PC-9 (cell line): ENCODE measurements at regions not wholly inside any gene's neighbourhood (a gene's known extent, or its start where the extent isn't known, plus 50 kb on each side); places are given as distances from the start of the nearest gene placed in this dataset.

ENCODE experiments used
- BruUV-seq: library from RNA; stranded (reverse); fragments of 400-500 nt; replicated peaks from 2 replicates; lab custom pipeline; 2021; lab: Mats Ljungman, UMichigan
- CTCF ChIA-PET: fragments of 300-600 bp; sonication (Branson Sonifier 250); formaldehyde crosslinking; loops from one replicate; lab custom pipeline; 2022; ENCODE audit warnings: antibody characterized with exemption; lab: Charles Lee
- POLR2A ChIA-PET: fragments of 300-600 bp; sonication (Branson Sonifier 250); formaldehyde crosslinking; loops from one replicate; lab custom pipeline; 2022; ENCODE audit warnings: antibody characterized with exemption; ENCODE audit not compliant: unreplicated experiment; lab: Charles Lee
- DNase-seq, 2 experiments: peaks; one replicate each; pipeline versions ENCODE4 v3.0.0 to v3.0.0-alpha.2; 2015 to 2022; ENCODE audit warnings: mixed read lengths in 1 of 2
- H2AFZ ChIP-seq: fragments of 200-600 bp; sonication (generic); 2 replicates; pipeline ENCODE4 v1.8.1; 2017; ENCODE audit warnings: antibody characterized with exemption
- H3F3A ChIP-seq: fragments of 200-600 bp; sonication (generic); 2 replicates; pipeline ENCODE4 v1.8.1; 2017; ENCODE audit warnings: antibody characterized with exemption, mild to moderate bottlenecking, low read depth; ENCODE audit not compliant: insufficient read depth
- H3K27ac ChIP-seq: fragments of 200-600 bp; sonication (generic); 2 replicates; pipeline ENCODE4 v1.6.1; 2016; ENCODE audit warnings: mixed run types
- H3K27me3 ChIP-seq: fragments of 200-600 bp; sonication (generic); 2 replicates; pipeline ENCODE4 v1.6.1; 2016; ENCODE audit warnings: low read depth, mixed run types; ENCODE audit not compliant: insufficient read depth
- H3K36me3 ChIP-seq: fragments of 200-600 bp; sonication (generic); 2 replicates; pipeline ENCODE4 v1.6.1; 2016; ENCODE audit warnings: low read depth, mixed run types
- H3K4me1 ChIP-seq: fragments of 200-600 bp; sonication (generic); replicated peaks from 2 replicates; pipeline ENCODE4 v1.6.1; 2016; ENCODE audit warnings: mixed run types; ENCODE audit not compliant: insufficient read depth
- H3K4me2 ChIP-seq: fragments of 200-600 bp; sonication (generic); 2 replicates; pipeline ENCODE4 v1.6.1; 2017; ENCODE audit warnings: mixed run types
- H3K4me3 ChIP-seq: fragments of 200-600 bp; sonication (generic); 2 replicates; pipeline ENCODE4 v1.6.1; 2016; ENCODE audit warnings: mixed run types
- H3K79me2 ChIP-seq: fragments of 200-600 bp; sonication (generic); 2 replicates; pipeline ENCODE4 v1.6.1; 2017; ENCODE audit warnings: low read depth, mixed run types
- H3K9me2 ChIP-seq: fragments of 200-600 bp; sonication (generic); 2 replicates; pipeline ENCODE4 v1.8.1; 2017; ENCODE audit warnings: mild to moderate bottlenecking; ENCODE audit not compliant: insufficient read depth
- H3K9me3 ChIP-seq: fragments of 200-600 bp; sonication (generic); 2 replicates; pipeline ENCODE4 v1.8.1; 2016; ENCODE audit warnings: low read depth; ENCODE audit not compliant: insufficient read depth
- H4K20me1 ChIP-seq: fragments of 200-600 bp; sonication (generic); 2 replicates; pipeline ENCODE4 v1.8.1; 2017; ENCODE audit not compliant: insufficient read depth
- EZH2 ChIP-seq: fragments of 200-600 bp; sonication (generic); IDR thresholded peaks from 2 replicates; pipeline ENCODE4 v1.8.0; 2017; ENCODE audit warnings: antibody characterized with exemption, low read depth
- intact Hi-C: fragments of 100-400 bp; cut with micrococcal nuclease; formaldehyde crosslinking; loops from one replicate; pipeline ENCODE4 v1.10.0; 2022; ENCODE audit not compliant: unreplicated experiment
- TF ChIP-seq, protein P1 (sequence below): fragments of 200-600 bp; sonication (generic); conservative IDR thresholded peaks from 2 replicates; pipeline ENCODE4 v1.6.1; 2017; ENCODE audit warnings: mixed run types, antibody characterized with exemption, mild to moderate bottlenecking, moderate library complexity

DNA sequence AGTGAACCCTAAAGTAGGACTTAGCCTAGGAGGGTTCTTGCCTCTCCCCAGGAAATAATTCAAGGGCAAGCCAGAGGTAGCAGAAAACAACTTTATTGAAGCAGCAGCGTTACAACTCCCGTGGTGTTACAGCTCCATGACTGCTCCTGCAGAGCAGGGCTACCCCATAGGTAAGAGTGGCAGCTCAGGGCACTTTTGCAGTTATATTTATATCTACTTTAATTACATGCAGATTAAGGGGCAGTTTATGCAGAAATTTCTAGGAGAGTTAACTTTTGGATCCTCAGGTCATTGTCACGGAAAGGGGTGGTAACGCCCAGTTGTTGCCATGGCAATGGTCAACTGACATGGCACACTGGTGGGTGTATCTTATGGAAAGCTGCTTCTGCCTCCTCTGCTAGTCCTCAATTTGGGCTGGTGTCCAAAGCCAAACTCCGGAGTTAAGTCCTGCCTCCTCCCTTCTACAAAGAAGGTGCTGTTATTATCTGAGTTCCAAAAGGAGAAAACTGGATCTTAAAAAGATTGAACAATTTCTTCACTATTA lies 1413.0 kb downstream of the DSC3 start:
- Histone ChIP-seq H3K4me2 (no peak overlapping the region), H3F3A (no peaks in the 10 kb centered on the region), H3K27ac (no peak overlapping the region), H3K4me3 (no peak overlapping the region), H3K79me2 (no peaks in the 10 kb centered on the region), H3K9me2 (no peaks in the 10 kb centered on the region), H3K36me3 (no peaks in the 10 kb centered on the region), H3K27me3 (no peaks in the 10 kb centered on the region), H3K9me3 (no peaks in the 10 kb centered on the region), H2AFZ (no peak overlapping the region), H4K20me1 (no peaks in the 10 kb centered on the region), H3K4me1 (no peaks in the 10 kb centered on the region)
- intact Hi-C loops: no loop called here
- TF ChIP-seq, protein P1, sequence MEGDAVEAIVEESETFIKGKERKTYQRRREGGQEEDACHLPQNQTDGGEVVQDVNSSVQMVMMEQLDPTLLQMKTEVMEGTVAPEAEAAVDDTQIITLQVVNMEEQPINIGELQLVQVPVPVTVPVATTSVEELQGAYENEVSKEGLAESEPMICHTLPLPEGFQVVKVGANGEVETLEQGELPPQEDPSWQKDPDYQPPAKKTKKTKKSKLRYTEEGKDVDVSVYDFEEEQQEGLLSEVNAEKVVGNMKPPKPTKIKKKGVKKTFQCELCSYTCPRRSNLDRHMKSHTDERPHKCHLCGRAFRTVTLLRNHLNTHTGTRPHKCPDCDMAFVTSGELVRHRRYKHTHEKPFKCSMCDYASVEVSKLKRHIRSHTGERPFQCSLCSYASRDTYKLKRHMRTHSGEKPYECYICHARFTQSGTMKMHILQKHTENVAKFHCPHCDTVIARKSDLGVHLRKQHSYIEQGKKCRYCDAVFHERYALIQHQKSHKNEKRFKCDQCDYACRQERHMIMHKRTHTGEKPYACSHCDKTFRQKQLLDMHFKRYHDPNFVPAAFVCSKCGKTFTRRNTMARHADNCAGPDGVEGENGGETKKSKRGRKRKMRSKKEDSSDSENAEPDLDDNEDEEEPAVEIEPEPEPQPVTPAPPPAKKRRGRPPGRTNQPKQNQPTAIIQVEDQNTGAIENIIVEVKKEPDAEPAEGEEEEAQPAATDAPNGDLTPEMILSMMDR: no peak
- TF ChIP-seq EZH2: no peak
- BruUV-seq: no TSS peak
- no peak for DNase-seq
- ChIA-PET CTCF (no interaction called here), POLR2A (no interaction called here)

DNA sequence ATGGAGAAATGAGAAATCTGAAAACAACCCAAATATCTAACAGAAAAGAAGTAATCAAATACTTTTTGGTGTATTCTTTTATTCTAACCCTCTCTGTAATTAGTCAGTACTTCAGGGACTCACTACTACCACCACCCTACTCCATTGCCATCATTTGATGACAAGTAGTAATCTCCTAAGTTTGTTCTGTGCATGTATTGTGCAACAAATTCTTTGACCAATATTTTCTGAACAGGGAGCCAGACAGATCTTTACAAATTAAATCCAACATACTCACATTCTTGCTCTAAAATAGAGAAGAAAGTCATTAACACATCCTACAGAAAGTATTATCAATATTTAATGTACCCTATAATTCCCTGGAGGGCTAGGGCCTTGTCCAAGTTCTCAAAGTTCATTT lies 1416.4 kb downstream of the DSC3 start:
- Histone ChIP-seq H3K27me3 (no peaks in the 10 kb centered on the region), H3K36me3 (no peaks in the 10 kb centered on the region), H3K4me1 (no peaks in the 10 kb centered on the region), H3K4me3 (no peak overlapping the region), H3K9me3 (no peaks in the 10 kb centered on the region), H3K79me2 (no peaks in the 10 kb centered on the region), H3K27ac (no peak overlapping the region), H3K9me2 (no peaks in the 10 kb centered on the region), H3K4me2 (no peak overlapping the region), H3F3A (no peaks in the 10 kb centered on the region), H2AFZ (no peak overlapping the region), H4K20me1 (no peaks in the 10 kb centered on the region)
- CTCF ChIA-PET: no interaction called here
- no peak for DNase-seq
- no peak for TF ChIP-seq EZH2
- TF ChIP-seq, protein P1: no peak
- no TSS peak for BruUV-seq
- intact Hi-C loops: no loop called here
- POLR2A ChIA-PET: no interaction called here

DNA sequence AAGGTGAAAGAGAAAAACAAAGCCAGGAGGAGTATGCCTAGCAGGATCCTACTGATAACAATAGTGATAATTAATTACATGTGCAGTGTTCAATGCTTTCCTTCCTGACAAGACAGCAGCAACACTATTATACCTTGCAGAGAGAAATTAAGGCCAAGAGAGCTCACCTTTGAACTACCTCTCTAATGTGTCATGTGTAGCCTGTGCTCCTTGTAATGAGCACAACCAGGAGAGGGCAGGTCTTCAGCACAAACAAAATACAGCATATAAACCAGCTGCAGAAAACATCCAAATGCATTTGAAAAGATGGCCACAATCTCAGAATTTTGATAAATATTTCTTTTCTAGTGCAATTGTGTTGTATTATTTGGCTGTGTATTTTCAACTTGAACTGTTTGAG lies 1425.7 kb downstream of the DSC3 start:
- no peak overlapping the region for H3K4me3 ChIP-seq
- H4K20me1 ChIP-seq: no peaks in the 10 kb centered on the region
- intact Hi-C loops: no loop called here
- TF ChIP-seq EZH2: no peak
- TF ChIP-seq, protein P1: no peak
- no peak for DNase-seq
- no peaks in the 10 kb centered on the region for H3K27me3 ChIP-seq
- H3K9me3 ChIP-seq: no peaks in the 10 kb centered on the region
- no TSS peak for BruUV-seq
- H3K4me2 ChIP-seq: no peak overlapping the region
- H3K36me3 ChIP-seq: no peaks in the 10 kb centered on the region
- ChIA-PET CTCF (no interaction called here), POLR2A (no interaction called here)
- no peak overlapping the region for H3K27ac ChIP-seq
- no peak overlapping the region for H2AFZ ChIP-seq
- no peaks in the 10 kb centered on the region for H3K79me2 ChIP-seq
- H3K9me2 ChIP-seq: no peaks in the 10 kb centered on the region
- no peaks in the 10 kb centered on the region for H3F3A ChIP-seq
- H3K4me1 ChIP-seq: no peaks in the 10 kb centered on the region
